HCT116 (cell line): ENCODE measurements at regions not wholly inside any gene's neighbourhood (a gene's known extent, or its start where the extent isn't known, plus 50 kb on each side); places are given as distances from the start of the nearest gene placed in this dataset.

Experiments used
- ATAC-seq: fragments of 200-7000 bp; cut with Tn5 transposase; 2 replicates; pipeline ENCODE4 v1.9.1; 2020; ENCODE audit warnings: mild to moderate bottlenecking, moderate library complexity
- BruUV-seq: library from RNA; stranded (reverse); fragments of 400-500 nt; replicated peaks from 2 replicates; lab custom pipeline; 2021; lab: Mats Ljungman, UMichigan
- CTCF ChIA-PET: fragments of 300-600 bp; sonication (Branson Sonifier 250); formaldehyde crosslinking; loops from one replicate; lab custom pipeline; 2021; ENCODE audit warnings: antibody characterized with exemption; lab: Charles Lee
- POLR2A ChIA-PET: fragments of 300-600, 350-600 bp; sonication (Branson Sonifier 250); formaldehyde crosslinking; loops from one replicate; lab custom pipeline; 2021; ENCODE audit warnings: antibody characterized with exemption; lab: Charles Lee
- RAD21 ChIA-PET, 2 experiments: fragments of 300-600 bp; sonication (Branson Sonifier 250); formaldehyde crosslinking; loops; one replicate each; lab custom pipeline; 2023; ENCODE audit warnings: low total read pairs in 2 of 2; ENCODE audit not compliant: uncharacterized antibody in 2 of 2, unreplicated experiment in 2 of 2, low non-redundant PET in 1 of 2; lab: Charles Lee
- DNase-seq: peaks from one replicate; pipeline ENCODE4 v3.0.0-alpha.2; 2010; ENCODE audit warnings: low read depth, low spot score
- H2AFZ ChIP-seq: fragments of 200-600 bp; shearing (Covaris generic), sonication (generic); 2 replicates; pipeline ENCODE4 v1.6.1; 2017; ENCODE audit warnings: low read depth, mixed run types, mixed read lengths, antibody characterized with exemption, low read length; ENCODE audit not compliant: poor library complexity, severe bottlenecking
- H3K27ac ChIP-seq: 2 replicates; pipeline ENCODE4 v1.5.1; 2012; ENCODE audit warnings: low read depth, low read length
- H3K27me3 ChIP-seq: fragments of 200-600 bp; sonication (generic); 2 replicates; pipeline ENCODE4 v1.6.1; 2016; ENCODE audit warnings: mixed run types, low read length, mixed read lengths; ENCODE audit not compliant: insufficient read depth
- H3K36me3 ChIP-seq, 2 experiments: fragments of 200-500 bp in 1 of 2; fragments of 200-600 bp in 1 of 2; sonication (Bioruptor generic) in 1 of 2; sonication (generic) in 1 of 2; 2 replicates each; pipeline versions ENCODE4 v1.5.1 to v1.6.1; 2014 to 2016; ENCODE audit warnings: low read length in 2 of 2, inconsistent platforms in 1 of 2, mixed read lengths in 1 of 2, mixed run types in 1 of 2; ENCODE audit not compliant: insufficient read depth in 2 of 2, control insufficient read depth in 1 of 2
- H3K4me1 ChIP-seq, 2 experiments: fragments of 200-600 bp in 1 of 2; sonication (generic) in 1 of 2; 2 replicates each; pipeline versions ENCODE4 v1.5.1 to v1.6.1; 2012 to 2017; ENCODE audit warnings: low read length in 2 of 2, inconsistent platforms in 1 of 2, mild to moderate bottlenecking in 1 of 2, mixed read lengths in 1 of 2, mixed run types in 1 of 2, moderate library complexity in 1 of 2; ENCODE audit not compliant: insufficient read depth in 2 of 2, control insufficient read depth in 1 of 2
- H3K4me2 ChIP-seq: fragments of 200-600 bp; sonication (generic); 2 replicates; pipeline ENCODE4 v1.6.1; 2017; ENCODE audit warnings: mixed run types, low read length, mixed read lengths
- H3K4me3 ChIP-seq, 2 experiments: fragments of 200-600 bp in 1 of 2; sonication (generic) in 1 of 2; replicated peaks in 1 of 2; 2 replicates each; pipeline ENCODE4 v1.5.1; 2011 to 2016; ENCODE audit warnings: low read length in 2 of 2, control low read depth in 1 of 2, low read depth in 1 of 2, mild to moderate bottlenecking in 1 of 2, mixed read lengths in 1 of 2, mixed run types in 1 of 2
- H3K79me2 ChIP-seq: fragments of 200-600 bp; sonication (generic); 2 replicates; pipeline ENCODE4 v1.6.1; 2017; ENCODE audit warnings: mild to moderate bottlenecking, mixed run types, low read length, moderate library complexity, mixed read lengths; ENCODE audit not compliant: insufficient read depth
- H3K9ac ChIP-seq: fragments of 200-600 bp; sonication (generic); 2 replicates; pipeline ENCODE4 v1.6.1; 2016; ENCODE audit warnings: low read length, mixed read lengths
- H3K9me2 ChIP-seq: fragments of 200-600 bp; sonication (generic), shearing (Covaris generic); 2 replicates; pipeline ENCODE4 v1.6.1; 2017; ENCODE audit warnings: mixed run types, mild to moderate bottlenecking, moderate library complexity; ENCODE audit not compliant: insufficient read depth
- H3K9me3 ChIP-seq, 2 experiments: fragments of 200-500 bp in 1 of 2; fragments of 200-600 bp in 1 of 2; sonication (Bioruptor generic) in 1 of 2; sonication (generic) in 1 of 2; 2 replicates each; pipeline ENCODE4 v1.6.1; 2014 to 2017; ENCODE audit warnings: low read length in 2 of 2, mixed read lengths in 2 of 2, inconsistent platforms in 1 of 2, low read depth in 1 of 2, mild to moderate bottlenecking in 1 of 2, mixed run types in 1 of 2, moderate library complexity in 1 of 2; ENCODE audit not compliant: control insufficient read depth in 1 of 2, insufficient read depth in 1 of 2
- H4K20me1 ChIP-seq: fragments of 200-600 bp; sonication (generic), shearing (Covaris generic); 2 replicates; pipeline ENCODE4 v1.6.1; 2017; ENCODE audit warnings: mixed run types, mild to moderate bottlenecking, moderate library complexity; ENCODE audit not compliant: insufficient read depth
- ATF3 ChIP-seq: IDR thresholded peaks from 2 replicates; pipeline ENCODE4 v1.6.1; 2012
- CBX3 ChIP-seq: IDR thresholded peaks from 2 replicates; pipeline ENCODE4 v1.6.1; 2012; ENCODE audit warnings: low read depth
- EZH2 ChIP-seq: fragments of 200-600 bp; sonication (generic); IDR thresholded peaks from 2 replicates; pipeline ENCODE4 v1.6.1; 2017; ENCODE audit warnings: antibody characterized with exemption, mixed run types
- EZH2phosphoT487 ChIP-seq: fragments of 200-600 bp; IDR thresholded peaks from 2 replicates; pipeline ENCODE4 v1.6.1; 2018; ENCODE audit warnings: antibody characterized with exemption, borderline replicate concordance
- MAX ChIP-seq: IDR thresholded peaks from 2 replicates; pipeline ENCODE4 v1.6.1; 2012
- POLR2A ChIP-seq: IDR thresholded peaks from 2 replicates; pipeline ENCODE4 v1.7.0; 2011; ENCODE audit warnings: borderline replicate concordance; ENCODE audit not compliant: insufficient read depth, insufficient read length; ENCODE audit errors: extremely low read depth
- POLR2AphosphoS5 ChIP-seq: IDR thresholded peaks from 2 replicates; pipeline ENCODE4 v1.6.1; 2011; ENCODE audit warnings: mild to moderate bottlenecking, low read depth, low read length, moderate library complexity
- SIN3A ChIP-seq: IDR thresholded peaks from 2 replicates; pipeline ENCODE4 v1.6.1; 2012; ENCODE audit warnings: low read depth
- TCF7L2 ChIP-seq: IDR thresholded peaks from 2 replicates; pipeline ENCODE4 v1.7.0; 2011; ENCODE audit warnings: borderline replicate concordance, inconsistent platforms; ENCODE audit not compliant: insufficient read depth, insufficient read length; ENCODE audit errors: extremely low read depth
- YY1 ChIP-seq: IDR thresholded peaks from 2 replicates; pipeline ENCODE4 v1.6.1; 2011; ENCODE audit warnings: low read length, low read depth, moderate library complexity, mild to moderate bottlenecking; ENCODE audit not compliant: insufficient replicate concordance; ENCODE audit errors: extremely low read depth
- ZBTB33 ChIP-seq: IDR thresholded peaks from 2 replicates; pipeline ENCODE4 v1.6.1; 2011; ENCODE audit warnings: mild to moderate bottlenecking, low read length, moderate library complexity; ENCODE audit not compliant: insufficient replicate concordance; ENCODE audit errors: extremely low read depth
- ZFX ChIP-seq: fragments of 450-650 bp; IDR thresholded peaks from 2 replicates; pipeline ENCODE4 v1.6.1; 2017
- intact Hi-C: fragments of 100-400 bp; cut with micrococcal nuclease; formaldehyde crosslinking; loops from 2 replicates; pipeline ENCODE4 v1.10.0; 2022

GRCh38 chr10:131667561-131667960 is 233.2 kb upstream of the PPP2R2D start:
- Histone ChIP-seq H4K20me1 (no peaks in the 10 kb centered on the region), H3K4me1 (no peaks in the 10 kb centered on the region), H2AFZ (no peak overlapping the region), H3K36me3 (no peaks in the 10 kb centered on the region), H3K4me2 (no peak overlapping the region), H3K9me2 (no peaks in the 10 kb centered on the region), H3K79me2 (no peaks in the 10 kb centered on the region), H3K27me3 (0 out of 2 replicates have a peak, but pooled peaks cover 3% of the 10 kb centered on the region), H3K4me3 (no peak overlapping the region), H3K9me3 (no peaks in the 10 kb centered on the region), H3K27ac (no peak overlapping the region), H3K9ac (no peak overlapping the region)
- ChIA-PET POLR2A (no interaction called here), RAD21 (no interaction called here), CTCF (no interaction called here)
- DNase-seq (no peak), ATAC-seq (no peak)
- no TSS peak for BruUV-seq
- intact Hi-C loops = no loop called here
- no peak for TF ChIP-seq MAX

- ChIA-PET CTCF (no interaction called here), POLR2A (no interaction called here), RAD21 (no interaction called here)
- Histone ChIP-seq H3K36me3 (no peaks in the 10 kb centered on the region), H3K4me2 (no peak overlapping the region), H4K20me1 (no peaks in the 10 kb centered on the region), H3K9me2 (no peaks in the 10 kb centered on the region), H3K79me2 (no peaks in the 10 kb centered on the region), H3K9ac (no peak overlapping the region), H2AFZ (no peak overlapping the region), H3K9me3 (no peaks in the 10 kb centered on the region), H3K27me3 (0 out of 2 replicates have a peak, but pooled peaks cover 3% of the 10 kb centered on the region), H3K27ac (no peak overlapping the region), H3K4me1 (no peaks in the 10 kb centered on the region), H3K4me3 (no peak overlapping the region)
- no TSS peak for BruUV-seq
- intact Hi-C loops = no loop called here
- ATAC-seq (no peak), DNase-seq (no peak)
- TF ChIP-seq MAX (no peak), EZH2 (no peak), POLR2A (no peak), ATF3 (no peak), ZBTB33 (no peak), POLR2AphosphoS5 (no peak), YY1 (no peak), CBX3 (no peak), TCF7L2 (no peak), EZH2phosphoT487 (no peak), ZFX (no peak), SIN3A (no peak)
These were observed 231.9 kb upstream of the PPP2R2D start for GRCh38 chr10:131668903-131669302.
